ENCODE measurements at regions not wholly inside any gene's neighbourhood (a gene's known extent, or its start where the extent isn't known, plus 50 kb on each side); places are given as distances from the start of the nearest gene placed in this dataset.

- Histone ChIP-seq H3K9me3 (ENCODE audit: low read depth, low read length) (no peaks in the 10 kb centered on the region), H3K36me3 (ENCODE audit: insufficient read depth, low read length) (no peaks in the 10 kb centered on the region), H3K9ac (ENCODE audit: insufficient read length) (no peak overlapping the region), H3K27ac (no peak overlapping the region), H3K4me3 (no peak overlapping the region)
- no peak for DNase-seq (ENCODE audit: low read depth, low spot score)
- no peak for TF ChIP-seq FOXP2 (optimal IDR thresholded peaks at IDR 0.05; ENCODE audit: control extremely low read depth, extremely low read length, insufficient read depth)
- no peak for TF ChIP-seq POLR2AphosphoS5 (IDR thresholded peaks at IDR 0.05; ENCODE audit: borderline replicate concordance, low read depth, low read length)
- no peak for TF ChIP-seq EZH2 (IDR thresholded peaks at IDR 0.05)
Measured at GRCh38 chr12:79534029-79534867, 156.5 kb downstream of the PAWR start.

GRCh38 chr12:79532907-79533288, 157.9 kb downstream of the PAWR start:
- no peak for DNase-seq (ENCODE audit: low read depth, low spot score)
- H3K27ac ChIP-seq: no peak overlapping the region
- no peaks in the 10 kb centered on the region for H3K36me3 ChIP-seq (ENCODE audit: insufficient read depth, low read length)
- no peak overlapping the region for H3K4me3 ChIP-seq
- no peak overlapping the region for H3K9ac ChIP-seq (ENCODE audit: insufficient read length)
- no peaks in the 10 kb centered on the region for H3K9me3 ChIP-seq (ENCODE audit: low read depth, low read length)
- no peak for TF ChIP-seq FOXP2 (optimal IDR thresholded peaks at IDR 0.05; ENCODE audit: control extremely low read depth, extremely low read length, insufficient read depth)
- TF ChIP-seq POLR2AphosphoS5 (IDR thresholded peaks at IDR 0.05; ENCODE audit: borderline replicate concordance, low read depth, low read length): no peak
- TF ChIP-seq EZH2 (IDR thresholded peaks at IDR 0.05): no peak

GRCh38 chr12:79531518-79531917, 159.2 kb downstream of the PAWR start:
- H3K4me3 ChIP-seq: no peak overlapping the region
- H3K36me3 ChIP-seq (ENCODE audit: insufficient read depth, low read length): no peaks in the 10 kb centered on the region
- no peak overlapping the region for H3K27ac ChIP-seq
- H3K9me3 ChIP-seq (ENCODE audit: low read depth, low read length): no peaks in the 10 kb centered on the region
- H3K9ac ChIP-seq (ENCODE audit: insufficient read length): no peak overlapping the region
- no peak for DNase-seq (ENCODE audit: low read depth, low spot score)
- TF ChIP-seq EZH2 (IDR thresholded peaks at IDR 0.05) (no peak), FOXP2 (optimal IDR thresholded peaks at IDR 0.05; ENCODE audit: control extremely low read depth, extremely low read length, insufficient read depth) (no peak), POLR2AphosphoS5 (IDR thresholded peaks at IDR 0.05; ENCODE audit: borderline replicate concordance, low read depth, low read length) (no peak)

GRCh38 chr12:79527473-79527872, 163.3 kb downstream of the PAWR start:
- Histone ChIP-seq H3K9ac (ENCODE audit: insufficient read length) (no peak overlapping the region), H3K36me3 (ENCODE audit: insufficient read depth, low read length) (no peaks in the 10 kb centered on the region), H3K9me3 (ENCODE audit: low read depth, low read length) (no peaks in the 10 kb centered on the region), H3K27ac (no peak overlapping the region), H3K4me3 (no peak overlapping the region)
- TF ChIP-seq EZH2 (IDR thresholded peaks at IDR 0.05): no peak
- TF ChIP-seq FOXP2 (optimal IDR thresholded peaks at IDR 0.05; ENCODE audit: control extremely low read depth, extremely low read length, insufficient read depth): no peak
- no peak for TF ChIP-seq POLR2AphosphoS5 (IDR thresholded peaks at IDR 0.05; ENCODE audit: borderline replicate concordance, low read depth, low read length)
- DNase-seq (ENCODE audit: low read depth, low spot score): no peak

GRCh38 chr12:79525357-79525756, 165.4 kb downstream of the PAWR start:
- H3K9ac ChIP-seq (ENCODE audit: insufficient read length): no peak overlapping the region
- no peak overlapping the region for H3K27ac ChIP-seq
- H3K36me3 ChIP-seq (ENCODE audit: insufficient read depth, low read length): no peaks in the 10 kb centered on the region
- H3K4me3 ChIP-seq: no peak overlapping the region
- no peak for DNase-seq (ENCODE audit: low read depth, low spot score)
- no peaks in the 10 kb centered on the region for H3K9me3 ChIP-seq (ENCODE audit: low read depth, low read length)
- no peak for TF ChIP-seq EZH2 (IDR thresholded peaks at IDR 0.05)
- no peak for TF ChIP-seq POLR2AphosphoS5 (IDR thresholded peaks at IDR 0.05; ENCODE audit: borderline replicate concordance, low read depth, low read length)
- TF ChIP-seq FOXP2 (optimal IDR thresholded peaks at IDR 0.05; ENCODE audit: control extremely low read depth, extremely low read length, insufficient read depth): no peak

- Histone ChIP-seq H3K4me3 (no peak overlapping the region), H3K36me3 (ENCODE audit: insufficient read depth, low read length) (no peaks in the 10 kb centered on the region), H3K9ac (ENCODE audit: insufficient read length) (no peak overlapping the region), H3K9me3 (ENCODE audit: low read depth, low read length) (no peaks in the 10 kb centered on the region), H3K27ac (peak overlapping the region; percentile 63; the same call in 1 of the 2 replicates)
- no peak for DNase-seq (ENCODE audit: low read depth, low spot score)
- TF ChIP-seq POLR2AphosphoS5 (IDR thresholded peaks at IDR 0.05; ENCODE audit: borderline replicate concordance, low read depth, low read length): no peak
- TF ChIP-seq FOXP2 (optimal IDR thresholded peaks at IDR 0.05; ENCODE audit: control extremely low read depth, extremely low read length, insufficient read depth): no peak
- TF ChIP-seq EZH2 (IDR thresholded peaks at IDR 0.05): no peak
Measured at GRCh38 chr12:79524507-79525148, 166.1 kb downstream of the PAWR start.

GRCh38 chr12:79522989-79523386, 167.8 kb downstream of the PAWR start:
- no peak overlapping the region for H3K4me3 ChIP-seq
- DNase-seq (ENCODE audit: low read depth, low spot score): no peak
- H3K27ac ChIP-seq: no peak overlapping the region; the same call in 1 of the 2 replicates
- H3K36me3 ChIP-seq (ENCODE audit: insufficient read depth, low read length): no peaks in the 10 kb centered on the region
- no peak for TF ChIP-seq FOXP2 (optimal IDR thresholded peaks at IDR 0.05; ENCODE audit: control extremely low read depth, extremely low read length, insufficient read depth)
- TF ChIP-seq POLR2AphosphoS5 (IDR thresholded peaks at IDR 0.05; ENCODE audit: borderline replicate concordance, low read depth, low read length): no peak
- no peak for TF ChIP-seq EZH2 (IDR thresholded peaks at IDR 0.05)
- H3K9me3 ChIP-seq (ENCODE audit: low read depth, low read length): no peaks in the 10 kb centered on the region
- no peak overlapping the region for H3K9ac ChIP-seq (ENCODE audit: insufficient read length)

- TF ChIP-seq FOXP2 (optimal IDR thresholded peaks at IDR 0.05; ENCODE audit: control extremely low read depth, extremely low read length, insufficient read depth): no peak
- Histone ChIP-seq H3K4me3 (peak overlapping the region; percentile 52), H3K9ac (ENCODE audit: insufficient read length) (no peak overlapping the region), H3K9me3 (ENCODE audit: low read depth, low read length) (no peaks in the 10 kb centered on the region), H3K36me3 (ENCODE audit: insufficient read depth, low read length) (no peaks in the 10 kb centered on the region), H3K27ac (peak overlapping the region; percentile 34; the same call in 1 of the 2 replicates)
- peak; percentile 61 for DNase-seq (ENCODE audit: low read depth, low spot score)
Measured at GRCh38 chr12:79522257-79522988, 168.3 kb downstream of the PAWR start.
